Activated CD4-positive, alpha-beta T cell treated with anti-CD3 and anti-CD28 coated beads, Interleukin-2, amount 50 U/mL, for 24 hours (primary cell): ENCODE measurements at regions not wholly inside any gene's neighbourhood (a gene's known extent, or its start where the extent isn't known, plus 50 kb on each side); places are given as distances from the start of the nearest gene placed in this dataset.

Experiments used
- DNase-seq, 2 donors: peaks; one replicate each; pipeline ENCODE4 v3.0.0-alpha.2; 2020; ENCODE audit warnings: low read depth in 1 of 2, low spot score in 1 of 2

DNA sequence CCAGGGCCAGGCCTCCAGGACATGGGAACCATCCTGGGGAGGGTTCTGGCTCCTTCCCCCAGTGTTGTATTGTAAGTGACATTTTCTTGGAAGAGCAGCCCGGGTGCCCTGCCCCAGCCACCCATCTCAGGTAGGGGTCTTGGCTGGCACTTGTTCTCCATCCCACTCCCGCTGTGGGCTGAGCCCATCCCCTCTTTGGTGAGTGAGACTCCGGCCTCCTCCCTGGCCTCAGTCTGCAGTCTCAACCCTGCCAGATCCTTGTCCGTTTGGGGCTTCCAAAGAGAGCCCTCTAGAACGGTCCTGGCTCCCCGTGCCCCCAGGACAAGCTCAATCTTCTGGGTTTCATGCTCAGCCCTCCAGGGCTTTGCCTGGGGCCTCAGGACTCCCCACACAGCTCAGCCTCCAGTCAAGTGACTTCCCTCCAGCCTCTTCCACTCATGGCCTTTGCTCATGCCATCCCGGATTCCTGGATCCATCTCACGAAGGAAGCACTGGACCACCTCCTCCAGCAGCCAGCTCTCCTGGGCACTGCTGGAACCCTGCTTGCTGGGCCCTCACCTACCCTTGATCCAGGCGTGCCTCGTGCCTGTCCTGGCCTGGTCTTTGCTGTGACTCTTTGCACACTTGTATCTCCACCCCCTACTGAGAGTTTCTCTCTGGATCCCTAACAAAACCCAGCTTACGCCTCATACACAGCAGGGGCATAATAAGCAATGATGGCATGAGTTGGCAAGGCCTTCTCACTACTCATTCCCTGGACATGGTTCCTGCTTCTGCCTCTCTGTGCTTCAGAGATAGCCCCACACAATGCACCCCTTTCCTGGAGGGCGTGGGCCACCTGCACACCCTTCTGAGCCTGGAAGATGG lies 297.4 kb upstream of the RTL1 start:
- no peak for DNase-seq

DNA sequence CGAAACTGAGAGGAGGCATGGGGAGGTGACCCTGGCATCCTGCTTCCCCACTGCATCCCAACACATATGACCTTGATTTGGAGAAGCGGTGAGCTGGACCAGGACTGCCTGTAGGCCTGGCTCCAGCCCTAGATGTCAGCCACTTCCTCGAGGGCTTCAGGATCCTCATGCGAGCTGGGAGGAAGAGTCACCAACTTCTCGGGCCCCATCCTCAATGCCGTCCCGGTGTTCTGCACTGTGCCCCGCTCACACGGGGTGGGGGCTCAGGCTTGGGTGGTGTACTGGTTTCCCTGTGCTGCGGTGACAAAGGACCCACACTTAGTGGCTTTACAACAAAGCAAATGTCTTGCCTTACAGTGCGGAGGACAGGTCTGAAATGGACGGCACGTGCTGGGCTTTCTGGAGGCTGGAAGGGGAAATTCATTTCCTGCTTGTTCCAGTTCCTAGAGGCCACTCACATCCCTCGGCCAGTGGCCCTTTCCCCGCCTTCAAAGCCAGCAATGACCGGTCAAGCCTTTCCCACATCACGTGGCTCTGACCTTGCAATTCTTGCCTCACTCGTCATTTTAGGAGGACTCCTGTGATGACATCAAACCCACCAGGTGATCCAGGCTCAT lies 298.1 kb upstream of the RTL1 start:
- no peak for DNase-seq

DNA sequence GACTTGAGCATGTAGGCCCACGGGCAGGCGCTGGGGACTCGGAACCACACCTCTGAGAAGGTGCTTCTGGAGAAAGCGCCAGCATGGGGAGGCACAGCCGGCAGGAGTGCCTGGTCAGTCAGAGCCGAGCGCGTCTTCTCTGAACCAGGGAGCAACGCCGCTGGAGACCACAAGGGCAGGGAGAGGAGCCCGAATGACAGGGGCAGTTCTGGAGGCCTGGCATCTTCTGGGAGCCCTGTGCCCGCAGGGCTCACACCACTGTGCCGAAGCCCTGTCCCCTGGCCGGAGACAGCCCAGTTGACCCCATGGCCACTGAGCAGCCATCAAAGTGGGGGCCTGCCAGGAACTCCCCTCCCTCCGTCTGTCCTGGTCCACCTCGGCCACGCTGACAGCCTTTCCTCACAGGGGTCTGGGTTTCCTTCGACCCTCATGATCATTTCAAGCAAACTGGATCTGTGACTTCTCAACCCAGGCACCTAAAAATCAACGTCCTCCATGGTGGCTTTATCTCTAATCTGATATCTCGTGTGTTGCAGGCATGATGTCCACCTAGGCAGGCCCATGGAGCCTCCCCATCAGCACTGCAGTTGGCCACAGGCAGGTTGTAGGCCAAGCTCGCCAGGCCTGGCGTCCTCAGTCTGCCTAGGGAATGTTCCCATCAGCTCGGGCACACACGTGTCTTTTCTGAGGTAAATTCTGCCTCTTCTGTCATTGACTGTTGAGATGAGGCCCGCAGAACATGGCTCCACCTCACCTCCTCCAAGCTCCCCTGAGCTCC lies 299.3 kb upstream of the RTL1 start:
- DNase-seq = no peak

DNA sequence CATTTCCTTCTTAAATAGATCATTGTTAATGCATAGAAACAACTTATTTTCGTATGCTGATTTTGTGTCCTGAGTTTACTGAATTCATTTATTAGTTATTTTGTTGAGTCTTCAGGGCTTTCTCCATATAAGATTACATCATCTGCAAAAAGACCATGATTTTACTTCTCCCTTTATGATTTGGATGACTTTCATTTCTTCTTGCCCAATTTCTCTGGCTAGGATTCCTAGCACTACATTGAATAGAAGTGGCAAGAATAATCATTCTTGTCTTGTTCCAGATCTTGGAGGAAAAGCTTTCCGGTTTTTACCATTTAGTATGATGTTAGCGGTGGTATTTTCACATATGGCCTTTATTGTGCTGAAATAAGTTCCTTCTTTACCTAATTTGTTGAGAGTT lies 303.0 kb upstream of the RTL1 start:
- no peak for DNase-seq

DNA sequence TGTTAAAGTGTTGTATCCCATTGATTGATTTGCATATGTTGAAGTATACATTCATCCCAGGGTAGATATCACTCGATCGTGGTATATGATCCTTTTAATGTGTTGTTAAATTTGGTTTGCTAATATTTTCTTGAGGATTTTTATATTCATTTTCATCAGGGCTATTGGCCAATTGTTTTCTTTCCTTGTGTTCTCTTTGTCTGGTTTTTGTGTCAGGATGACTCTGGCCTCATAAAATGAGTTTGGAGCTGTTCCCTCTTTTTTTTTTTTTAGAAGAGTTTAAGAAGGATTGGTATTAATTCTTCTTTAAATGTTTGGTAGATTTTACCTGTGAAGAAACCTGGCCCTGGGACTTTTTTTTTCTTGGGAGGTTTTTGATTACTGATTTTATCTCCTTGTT lies 303.5 kb upstream of the RTL1 start:
- DNase-seq = no peak

DNA sequence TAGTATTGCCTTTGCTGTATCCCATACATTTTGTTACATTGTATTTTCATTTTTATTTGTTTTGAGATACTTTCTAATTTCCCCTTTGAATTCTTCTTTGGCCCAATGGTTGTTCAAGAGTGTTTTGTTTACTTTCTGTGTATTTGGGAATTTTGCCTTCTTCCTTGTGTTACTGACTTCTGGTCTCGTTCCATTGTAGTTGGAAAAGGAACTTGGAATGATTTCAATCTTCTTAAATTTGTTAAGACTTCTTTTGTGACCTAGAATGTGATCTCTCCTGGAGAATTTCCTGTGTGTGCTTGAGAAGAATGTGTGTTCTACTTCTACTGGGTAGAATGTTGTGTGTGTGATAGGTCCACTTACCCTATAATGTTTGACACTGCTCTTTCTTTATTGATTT lies 304.4 kb upstream of the RTL1 start:
- no peak for DNase-seq

DNA sequence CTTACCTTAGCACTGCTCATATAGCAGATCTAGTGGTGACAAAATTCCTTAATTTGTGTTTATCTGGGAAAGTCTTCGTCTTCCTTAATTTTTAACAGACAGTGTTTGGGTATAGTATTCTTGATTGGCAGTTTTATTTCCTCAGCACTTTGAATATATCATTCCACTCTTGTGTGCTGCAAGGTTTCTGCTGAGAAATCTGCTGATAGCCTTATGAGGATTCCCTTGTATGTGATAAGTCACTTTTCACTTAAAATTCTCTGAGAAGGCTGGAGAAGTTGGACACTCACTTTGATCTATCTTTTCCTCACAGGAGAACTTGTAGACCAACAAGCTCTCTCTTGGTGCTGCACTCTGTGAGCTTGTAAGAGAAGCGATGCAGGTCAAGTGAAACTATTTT lies 306.1 kb upstream of the RTL1 start:
- no peak for DNase-seq

DNA sequence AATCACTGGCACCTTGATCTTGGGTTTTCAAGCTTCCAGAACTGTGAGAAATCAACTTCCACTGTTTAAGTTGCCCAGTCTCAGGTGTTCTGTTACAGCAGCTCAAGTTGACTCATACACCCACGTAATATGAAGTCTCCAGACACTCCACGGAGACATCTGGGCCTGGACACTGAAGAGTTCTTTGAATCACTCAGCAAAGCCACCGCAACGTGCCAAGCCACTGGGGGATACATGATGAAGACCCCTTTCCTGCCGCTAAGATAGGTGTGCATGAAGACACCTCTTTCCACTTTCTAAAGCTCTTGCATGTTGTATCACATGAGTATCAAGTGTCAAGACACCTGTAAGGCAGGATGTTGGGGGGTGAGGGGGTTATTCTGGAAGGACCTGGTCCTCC lies 311.7 kb upstream of the RTL1 start:
- no peak for DNase-seq

DNA sequence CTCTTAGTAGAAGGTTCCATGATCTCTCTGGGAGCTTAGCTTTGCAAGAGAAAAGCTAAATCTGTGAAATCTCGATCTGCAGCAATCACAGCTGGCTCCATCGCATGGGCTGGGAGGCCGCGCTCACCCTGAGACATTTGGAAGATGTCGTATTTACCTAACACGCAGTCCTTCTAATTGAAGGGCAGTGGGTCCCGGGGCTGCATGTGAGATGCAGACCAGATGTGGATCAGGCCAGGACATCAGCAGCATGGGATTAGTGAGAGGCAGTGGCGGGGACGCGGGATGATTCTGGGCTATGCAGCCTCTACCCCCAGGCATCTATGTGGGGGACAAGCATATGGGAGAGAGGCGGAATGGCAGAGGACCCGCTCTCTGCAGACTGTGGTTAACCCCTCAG lies 312.4 kb upstream of the RTL1 start:
- no peak for DNase-seq

DNA sequence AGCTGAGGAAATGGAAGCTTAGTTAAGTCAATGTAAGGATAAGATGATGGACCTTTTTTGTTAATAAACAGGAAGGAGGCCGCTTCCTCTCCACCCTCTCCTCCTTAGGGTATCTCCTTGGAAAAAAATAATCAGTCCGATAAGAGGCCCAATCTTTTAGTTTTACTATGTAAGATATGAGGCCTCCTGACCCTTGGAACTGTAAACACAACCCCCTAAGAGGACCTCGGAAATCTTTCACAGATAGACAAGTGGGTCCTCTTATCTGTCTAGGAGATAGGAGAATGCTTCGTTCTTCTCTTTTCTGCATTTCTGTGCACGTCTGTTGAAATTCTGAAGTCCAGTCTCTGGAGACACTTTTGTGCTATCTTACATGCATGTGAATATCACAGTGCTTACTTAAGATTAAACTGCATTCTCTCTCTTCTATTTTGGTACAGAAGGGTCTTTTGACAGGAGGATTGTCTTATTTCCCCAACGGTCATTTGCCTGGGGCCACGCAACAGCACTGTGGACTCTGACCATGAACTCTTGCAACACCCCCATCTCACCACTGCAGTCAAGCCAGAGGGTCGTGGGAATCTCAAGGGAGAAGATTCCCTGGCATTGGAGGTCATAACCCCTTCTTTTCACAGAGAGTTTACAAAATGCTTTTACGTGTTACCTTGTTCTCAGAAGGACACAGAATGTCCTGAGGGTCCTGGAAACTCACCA lies 313.0 kb upstream of the RTL1 start:
- no peak for DNase-seq

DNA sequence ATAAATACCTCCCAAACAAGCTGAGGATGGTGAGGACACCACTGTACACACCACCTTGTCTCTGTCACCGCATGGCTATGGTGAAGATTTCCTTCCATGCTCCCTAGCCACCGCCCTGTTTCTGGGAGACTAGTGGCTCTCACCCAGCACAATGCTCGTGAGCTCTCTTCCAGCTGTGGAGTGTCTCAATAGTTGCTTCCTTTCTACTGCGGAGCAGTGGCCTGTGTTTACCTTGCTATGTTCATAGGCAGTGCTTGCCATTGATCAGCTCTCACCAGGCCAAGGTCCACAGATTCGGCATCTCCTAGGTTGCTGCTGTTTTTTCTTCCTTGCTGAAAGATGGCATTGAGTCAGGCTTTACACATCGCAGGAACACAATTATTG lies 313.6 kb upstream of the RTL1 start:
- DNase-seq = no peak

DNA sequence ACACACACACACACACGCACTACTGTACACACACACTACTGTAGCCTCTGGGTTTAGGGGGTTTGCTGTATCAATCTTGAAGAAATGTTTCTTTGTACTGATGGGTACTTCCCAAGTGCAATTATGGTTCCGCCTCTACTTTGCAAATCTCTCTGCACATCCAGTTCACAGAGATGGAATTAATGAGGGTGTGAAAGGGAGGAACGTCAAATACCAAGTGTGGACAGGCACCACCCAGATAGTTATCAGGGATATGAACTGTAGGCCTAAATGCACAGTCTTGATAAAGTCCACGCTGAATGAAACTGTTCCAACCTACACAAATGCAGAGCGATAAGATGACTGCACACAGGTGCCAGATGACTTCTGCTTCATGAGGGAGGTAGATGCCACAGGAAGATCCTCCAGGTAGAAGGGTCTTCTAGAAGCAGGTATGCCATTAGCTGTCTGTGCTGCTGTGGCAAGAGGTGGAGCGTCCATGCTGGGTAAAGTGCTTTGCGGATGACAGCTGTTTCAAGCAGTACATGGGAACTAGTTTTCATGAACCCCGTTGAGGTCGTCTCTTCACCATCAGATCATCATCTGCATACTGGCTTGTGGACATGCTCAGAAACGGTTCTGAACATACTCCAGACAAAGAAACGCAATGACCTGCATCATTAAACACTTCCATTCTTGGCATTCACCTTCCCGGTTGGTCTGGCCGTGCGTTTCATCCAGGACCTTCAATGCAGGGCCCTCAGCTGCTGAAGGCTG lies 314.3 kb upstream of the RTL1 start:
- no peak for DNase-seq

DNA sequence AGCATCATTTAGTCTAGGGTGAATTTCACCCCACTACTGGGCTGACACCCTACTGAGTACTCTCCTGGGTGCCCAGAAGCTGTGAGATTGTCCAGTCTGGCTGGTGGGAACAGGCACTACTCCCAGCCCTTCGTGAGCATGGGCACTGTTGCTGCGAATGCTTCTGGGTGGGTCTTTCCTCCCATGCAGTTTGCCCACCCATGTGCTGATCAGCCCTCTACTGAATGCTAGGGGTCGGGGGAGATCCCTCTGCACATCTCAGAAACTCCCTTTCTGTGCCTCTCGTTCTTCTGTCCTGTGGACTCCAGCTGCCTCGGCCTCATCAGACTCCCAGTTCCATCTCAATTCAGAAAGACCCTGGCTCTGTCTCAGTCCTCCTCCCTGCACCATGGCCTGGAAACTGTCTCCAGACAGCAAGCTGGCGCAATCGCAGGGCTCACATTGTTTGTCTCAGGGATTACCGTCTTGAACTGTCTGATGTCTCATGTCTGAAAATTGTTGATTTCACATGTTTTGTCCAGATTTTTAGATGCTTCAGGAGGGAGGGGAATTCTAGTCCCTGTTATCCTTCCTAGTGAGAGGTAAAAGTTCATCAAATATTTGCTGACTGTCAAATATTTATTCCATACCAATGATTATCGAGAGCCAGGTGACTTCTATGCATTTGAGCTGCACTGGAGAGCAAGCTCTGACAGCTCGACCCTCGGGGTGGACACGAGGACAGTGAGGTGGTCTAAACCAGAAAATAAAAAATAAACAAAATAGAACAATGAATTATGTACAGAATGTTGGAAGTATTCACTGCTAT lies 316.6 kb upstream of the RTL1 start:
- DNase-seq = no peak

DNA sequence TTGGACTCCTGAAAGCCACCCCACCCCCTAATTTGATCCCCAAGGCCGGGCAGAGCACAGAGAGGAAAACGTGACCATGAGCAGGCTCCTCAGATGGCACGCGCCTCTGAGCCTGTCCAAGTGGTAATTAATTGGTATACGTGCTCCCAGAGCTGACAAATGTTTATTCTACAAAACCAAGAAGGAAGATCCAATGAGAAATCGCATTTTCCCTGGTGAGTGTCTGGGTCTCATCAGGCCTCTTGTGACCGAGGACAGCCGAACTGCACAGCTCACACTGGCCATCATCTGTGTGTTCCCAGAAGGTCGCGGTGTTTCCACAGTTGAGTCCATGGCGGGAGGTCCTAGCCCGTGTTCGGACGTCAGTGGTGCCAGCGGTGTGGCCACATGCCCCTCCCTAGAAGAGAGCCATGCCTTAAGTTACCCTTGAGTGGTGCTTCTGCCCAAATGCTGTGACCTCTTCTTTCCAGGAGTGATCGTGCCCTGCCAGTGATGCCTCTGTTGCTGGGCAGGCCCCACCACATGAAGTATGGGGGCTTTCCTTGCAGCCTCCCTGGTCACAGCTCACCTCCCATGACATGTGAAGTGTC lies 317.5 kb upstream of the RTL1 start:
- no peak for DNase-seq

DNA sequence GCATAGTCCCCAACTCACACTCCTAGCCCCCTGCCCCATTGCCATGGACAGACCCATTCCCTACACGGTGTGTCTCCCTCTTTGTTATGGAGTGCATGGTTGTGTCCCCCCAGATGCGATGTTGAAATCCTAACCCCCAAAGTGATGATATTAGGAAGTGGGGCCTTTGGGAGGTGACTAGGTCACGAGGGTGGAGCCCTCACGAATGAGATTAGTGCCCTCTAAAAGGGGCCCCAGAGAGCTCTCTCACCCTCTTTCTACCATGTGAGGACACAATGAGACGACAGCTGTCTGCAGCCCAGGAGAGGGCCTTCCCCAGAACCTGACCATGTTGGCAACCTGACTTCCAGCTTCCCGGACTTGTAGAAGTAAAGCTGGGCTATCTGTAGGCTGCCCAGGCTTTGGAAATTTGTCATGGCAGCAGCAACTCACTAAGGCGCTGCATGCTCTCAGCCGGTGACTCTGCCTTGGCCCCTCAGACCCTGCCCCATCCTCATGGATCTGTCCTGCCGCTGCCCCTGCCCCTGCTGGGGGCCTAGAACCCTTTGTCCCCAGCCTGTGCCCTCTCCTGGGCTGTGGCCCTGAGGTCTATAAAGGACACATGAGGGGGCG lies 318.1 kb upstream of the RTL1 start:
- no peak for DNase-seq

DNA sequence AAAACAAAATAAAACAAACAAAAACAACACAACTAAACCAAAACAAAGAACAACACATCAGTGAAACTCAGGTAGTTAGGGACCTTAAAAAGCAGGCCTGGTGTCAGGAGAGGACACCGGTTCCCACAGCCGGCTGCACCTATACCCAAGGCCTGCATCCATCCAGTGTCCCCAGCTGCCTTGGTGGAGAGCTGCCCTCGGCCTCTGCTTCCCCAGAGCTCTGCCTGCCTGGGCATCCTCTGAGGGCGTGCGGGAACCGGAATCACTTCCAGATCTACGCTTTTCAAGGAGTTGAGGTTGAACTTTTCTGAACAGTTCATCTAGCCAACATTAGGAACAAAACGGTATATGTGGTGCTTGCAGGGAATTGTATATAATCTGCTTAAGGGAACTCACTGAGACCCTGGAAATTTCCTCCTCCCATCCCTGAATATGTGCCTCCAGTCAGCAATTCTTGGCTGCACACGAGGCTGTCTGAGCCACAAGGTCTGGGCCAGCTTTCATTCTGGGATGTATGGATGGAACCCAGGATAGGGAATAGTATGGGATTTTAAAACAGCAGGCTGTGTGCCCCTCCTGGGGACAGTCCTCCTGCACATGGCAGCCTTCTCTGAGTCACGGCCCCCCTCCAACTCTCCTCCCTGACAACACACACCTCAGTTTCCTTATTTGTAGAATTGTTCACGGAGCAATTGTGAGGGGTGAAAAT lies 319.0 kb upstream of the RTL1 start:
- no peak for DNase-seq

DNA sequence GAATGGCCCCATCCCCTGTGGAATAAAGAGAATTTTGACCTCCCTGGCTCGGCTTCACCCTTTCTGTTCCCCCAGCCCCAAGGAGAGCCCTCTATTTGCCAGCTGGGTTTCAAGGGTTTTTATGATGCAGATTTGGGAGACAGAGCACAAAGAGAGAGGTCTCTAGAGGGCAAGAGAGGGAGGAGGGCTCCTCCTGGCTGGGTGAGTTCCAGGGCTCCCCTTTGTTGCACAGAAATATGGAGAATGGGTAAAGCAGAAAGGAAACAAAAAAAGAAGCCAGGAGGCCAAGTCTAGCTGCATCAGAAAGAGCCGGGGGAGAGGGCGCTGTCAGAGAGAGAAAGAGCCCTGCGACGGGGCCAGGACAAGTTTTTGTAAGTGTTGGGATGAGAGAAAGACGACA lies 319.6 kb upstream of the RTL1 start:
- no peak for DNase-seq

DNA sequence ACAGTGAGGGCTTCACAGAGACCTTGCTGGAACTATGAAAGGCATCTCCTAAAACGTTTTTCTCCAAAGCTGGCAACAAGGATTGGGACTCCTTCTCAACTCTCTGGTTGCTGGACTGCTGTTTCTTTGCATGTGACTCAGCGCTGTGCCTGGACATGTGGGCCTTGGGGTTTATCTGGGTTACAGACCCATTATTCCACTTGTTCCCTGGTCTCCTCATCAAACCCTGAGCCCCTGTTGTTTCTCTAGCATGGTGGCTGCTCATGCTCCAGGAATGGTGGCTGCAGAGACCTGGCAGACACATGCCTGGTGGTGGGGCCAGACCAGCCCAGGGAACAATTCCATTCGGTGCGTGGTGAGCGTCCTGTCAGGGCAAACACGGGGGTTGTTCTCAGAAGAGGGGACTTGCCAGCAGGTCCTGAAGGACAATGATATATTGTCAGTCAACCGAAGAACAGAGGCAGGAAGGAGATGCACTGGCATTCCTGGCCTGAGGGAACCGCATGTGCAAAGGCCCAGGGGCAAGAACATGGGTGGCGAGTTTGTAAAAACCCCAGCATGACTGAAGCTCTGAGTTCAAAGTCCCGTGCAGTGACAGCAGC lies 320.1 kb upstream of the RTL1 start:
- DNase-seq = no peak
